ENCODE measurements at regions not wholly inside any gene's neighbourhood (a gene's known extent, or its start where the extent isn't known, plus 50 kb on each side); places are given as distances from the start of the nearest gene placed in this dataset.

DNA sequence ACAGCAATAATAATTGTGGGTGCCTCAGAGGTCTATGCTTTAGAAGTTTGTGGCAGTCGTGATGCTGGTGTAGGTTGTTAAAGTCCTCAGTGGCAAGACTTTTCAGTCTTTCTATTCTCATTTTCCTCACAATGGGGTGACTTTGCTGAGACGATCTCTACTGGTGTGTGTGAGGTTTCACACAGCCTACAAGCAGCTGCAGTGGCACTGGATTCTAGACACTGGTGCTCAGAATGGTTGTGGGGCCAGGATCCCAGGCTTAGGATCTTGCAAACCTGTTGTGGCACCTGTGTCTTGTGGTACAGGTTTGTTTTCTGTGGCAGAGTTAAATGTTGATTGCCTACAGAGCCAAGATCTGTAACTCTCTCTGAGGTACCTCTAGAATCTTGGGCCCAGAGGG is 581.2 kb downstream of the PTPRC start:
- Histone ChIP-seq H3K9me3 (ENCODE audit: low read depth, low read length, poor library complexity, severe bottlenecking) (no peaks in the 10 kb centered on the region), H3K36me3 (ENCODE audit: insufficient read depth, low read length, poor library complexity, severe bottlenecking) (no peaks in the 10 kb centered on the region), H3K4me1 (ENCODE audit: insufficient read depth, low read length, poor library complexity, severe bottlenecking) (peaks cover 10% of the 10 kb centered on the region), H3K27me3 (replicated peaks; ENCODE audit: insufficient read depth, low read depth, low read length, poor library complexity) (no peaks in the 10 kb centered on the region), H3K4me3 (ENCODE audit: low read depth, low read length, poor library complexity, severe bottlenecking) (no peak overlapping the region), H3K27ac (ENCODE audit: low read depth, low read length, poor library complexity, severe bottlenecking) (no peak overlapping the region)
- no TSS peak for BruUV-seq (replicated peaks)
- TF ChIP-seq EZH2 (IDR thresholded peaks at IDR 0.05; ENCODE audit: borderline replicate concordance, low read depth, low read length, poor library complexity, severe bottlenecking) = no peak
- TF ChIP-seq CTCF (conservative IDR thresholded peaks at IDR 0.05; ENCODE audit: low read depth, low read length) = no peak
- CTCF ChIA-PET = no interaction called here
- intact Hi-C loops (cut with micrococcal nuclease; ENCODE audit: unreplicated experiment) = no loop called here
- no peak for DNase-seq (ENCODE audit: low spot score)
- POLR2A ChIA-PET (ENCODE audit: low non-redundant PET) = no interaction called here

DNA sequence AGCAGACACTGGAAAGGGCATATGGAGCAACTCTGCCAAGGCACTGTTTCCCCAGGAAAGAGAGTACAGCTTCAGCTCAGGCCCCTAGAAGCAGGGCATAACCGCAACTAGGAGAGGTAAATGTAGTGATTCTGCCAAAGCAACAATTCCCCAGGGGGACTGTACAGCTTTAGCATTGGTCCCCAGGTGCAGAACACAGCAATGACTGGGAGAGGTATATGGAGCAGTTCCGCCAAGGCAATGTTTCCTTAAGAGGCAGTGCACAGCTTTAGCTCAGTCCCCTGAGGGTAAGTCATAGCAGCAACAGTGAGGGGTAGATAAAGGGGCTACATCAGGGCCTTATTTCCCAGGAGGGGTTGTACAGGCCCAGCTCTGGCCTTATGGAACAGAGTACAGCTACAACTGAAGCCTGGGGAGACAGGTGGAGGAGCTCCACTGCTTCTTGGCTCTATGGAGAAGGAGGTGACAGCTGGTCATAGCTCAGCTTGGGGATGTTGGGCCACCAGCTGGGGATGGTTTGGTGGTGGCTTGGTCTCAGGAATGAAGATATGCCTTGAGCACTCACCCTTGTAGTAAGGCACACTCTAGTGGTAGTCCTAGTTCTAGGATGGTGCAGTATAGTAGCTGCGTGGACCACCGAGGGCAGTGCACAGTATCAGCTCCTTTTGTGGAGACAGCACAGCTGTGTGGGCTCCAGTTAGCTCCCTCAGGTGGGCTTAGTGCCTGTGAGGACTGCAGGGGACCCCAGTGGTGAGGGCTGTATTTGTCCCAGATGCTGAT is 582.7 kb downstream of the PTPRC start:
- intact Hi-C loops (cut with micrococcal nuclease; ENCODE audit: unreplicated experiment) = no loop called here
- ChIA-PET CTCF (no interaction called here), POLR2A (ENCODE audit: low non-redundant PET) (no interaction called here)
- no peak for DNase-seq (ENCODE audit: low spot score)
- no TSS peak for BruUV-seq (replicated peaks)
- H3K4me1 ChIP-seq (ENCODE audit: insufficient read depth, low read length, poor library complexity, severe bottlenecking) = peaks cover 25% of the 10 kb centered on the region
- no peak overlapping the region for H3K4me3 ChIP-seq (ENCODE audit: low read depth, low read length, poor library complexity, severe bottlenecking)
- no peak for TF ChIP-seq EZH2 (IDR thresholded peaks at IDR 0.05; ENCODE audit: borderline replicate concordance, low read depth, low read length, poor library complexity, severe bottlenecking)
- TF ChIP-seq CTCF (conservative IDR thresholded peaks at IDR 0.05; ENCODE audit: low read depth, low read length) = no peak
- no peaks in the 10 kb centered on the region for H3K27me3 ChIP-seq (replicated peaks; ENCODE audit: insufficient read depth, low read depth, low read length, poor library complexity)
- no peaks in the 10 kb centered on the region for H3K36me3 ChIP-seq (ENCODE audit: insufficient read depth, low read length, poor library complexity, severe bottlenecking)
- no peak overlapping the region for H3K27ac ChIP-seq (ENCODE audit: low read depth, low read length, poor library complexity, severe bottlenecking)
- no peaks in the 10 kb centered on the region for H3K9me3 ChIP-seq (ENCODE audit: low read depth, low read length, poor library complexity, severe bottlenecking)

- Histone ChIP-seq H3K9me3 (ENCODE audit: low read depth, low read length, poor library complexity, severe bottlenecking) (no peaks in the 10 kb centered on the region), H3K4me3 (ENCODE audit: low read depth, low read length, poor library complexity, severe bottlenecking) (no peak overlapping the region), H3K27me3 (replicated peaks; ENCODE audit: insufficient read depth, low read depth, low read length, poor library complexity) (no peaks in the 10 kb centered on the region), H3K36me3 (ENCODE audit: insufficient read depth, low read length, poor library complexity, severe bottlenecking) (no peaks in the 10 kb centered on the region), H3K4me1 (ENCODE audit: insufficient read depth, low read length, poor library complexity, severe bottlenecking) (peaks cover 28% of the 10 kb centered on the region), H3K27ac (ENCODE audit: low read depth, low read length, poor library complexity, severe bottlenecking) (no peak overlapping the region)
- intact Hi-C loops (cut with micrococcal nuclease; ENCODE audit: unreplicated experiment) = no loop called here
- no TSS peak for BruUV-seq (replicated peaks)
- CTCF ChIA-PET = no interaction called here
- no peak for TF ChIP-seq EZH2 (IDR thresholded peaks at IDR 0.05; ENCODE audit: borderline replicate concordance, low read depth, low read length, poor library complexity, severe bottlenecking)
- TF ChIP-seq CTCF (conservative IDR thresholded peaks at IDR 0.05; ENCODE audit: low read depth, low read length) = no peak
- no peak for DNase-seq (ENCODE audit: low spot score)
- POLR2A ChIA-PET (ENCODE audit: low non-redundant PET) = no interaction called here
Measured at GRCh38 chr1:199223936-199224335, 585.1 kb downstream of the PTPRC start.

Data from A673 (cell line).